GM23248 (cell line): ENCODE measurements at regions not wholly inside any gene's neighbourhood (a gene's known extent, or its start where the extent isn't known, plus 50 kb on each side); places are given as distances from the start of the nearest gene placed in this dataset.

Experiments
- EZH2 ChIP-seq: fragments of 200-600 bp; sonication (generic); IDR thresholded peaks from 2 replicates; pipeline ENCODE4 v1.6.1; 2018; ENCODE audit warnings: antibody characterized with exemption, mild to moderate bottlenecking; ENCODE audit not compliant: insufficient read depth, poor library complexity, severe bottlenecking
- EZH2phosphoT487 ChIP-seq: fragments of 200-600 bp; sonication (generic); IDR thresholded peaks from 2 replicates; pipeline ENCODE4 v1.6.1; 2018; ENCODE audit warnings: antibody characterized with exemption, moderate library complexity, mild to moderate bottlenecking, low read depth; ENCODE audit not compliant: insufficient read depth

GRCh38 chr7:131208777-131209176, 118.9 kb upstream of the MKLN1 start:
- TF ChIP-seq EZH2 (no peak), EZH2phosphoT487 (no peak)
